ENCODE measurements at regions not wholly inside any gene's neighbourhood (a gene's known extent, or its start where the extent isn't known, plus 50 kb on each side); places are given as distances from the start of the nearest gene placed in this dataset.

DNA sequence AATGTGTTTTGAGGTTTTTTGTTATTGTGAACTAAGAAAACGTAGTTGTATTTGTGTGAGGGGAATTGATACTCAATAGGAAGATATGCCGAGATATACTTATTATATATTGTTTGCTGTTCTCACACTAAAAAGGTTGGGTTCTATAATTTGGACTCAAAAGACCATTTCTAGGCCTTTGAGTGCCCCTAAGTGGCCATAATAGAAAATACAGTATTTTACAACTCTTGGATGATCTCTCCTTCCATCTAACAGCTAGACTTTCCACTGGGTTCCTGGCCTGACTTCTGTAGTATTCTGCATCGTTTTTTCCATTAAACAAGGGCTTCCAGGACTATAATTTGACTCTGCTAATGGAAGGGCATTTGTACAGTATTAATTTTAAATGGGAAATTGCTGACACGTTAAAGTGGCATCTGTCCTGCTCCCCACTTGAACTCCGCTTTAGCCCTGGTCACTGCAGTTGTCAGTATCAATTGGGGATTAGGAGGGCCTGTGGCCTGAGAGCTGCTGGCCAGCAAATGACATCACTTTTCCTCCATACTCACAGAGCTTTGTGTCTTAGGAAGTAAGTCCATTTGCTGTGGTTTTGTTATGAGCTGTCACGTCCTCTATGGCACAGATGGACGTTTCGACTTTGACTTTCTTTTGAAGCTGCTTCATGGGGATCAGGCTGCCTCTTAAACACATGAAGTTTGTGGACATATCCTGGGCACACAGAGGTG, 176.9 kb downstream of the SLIT2 start:
- TF ChIP-seq, protein P1, sequence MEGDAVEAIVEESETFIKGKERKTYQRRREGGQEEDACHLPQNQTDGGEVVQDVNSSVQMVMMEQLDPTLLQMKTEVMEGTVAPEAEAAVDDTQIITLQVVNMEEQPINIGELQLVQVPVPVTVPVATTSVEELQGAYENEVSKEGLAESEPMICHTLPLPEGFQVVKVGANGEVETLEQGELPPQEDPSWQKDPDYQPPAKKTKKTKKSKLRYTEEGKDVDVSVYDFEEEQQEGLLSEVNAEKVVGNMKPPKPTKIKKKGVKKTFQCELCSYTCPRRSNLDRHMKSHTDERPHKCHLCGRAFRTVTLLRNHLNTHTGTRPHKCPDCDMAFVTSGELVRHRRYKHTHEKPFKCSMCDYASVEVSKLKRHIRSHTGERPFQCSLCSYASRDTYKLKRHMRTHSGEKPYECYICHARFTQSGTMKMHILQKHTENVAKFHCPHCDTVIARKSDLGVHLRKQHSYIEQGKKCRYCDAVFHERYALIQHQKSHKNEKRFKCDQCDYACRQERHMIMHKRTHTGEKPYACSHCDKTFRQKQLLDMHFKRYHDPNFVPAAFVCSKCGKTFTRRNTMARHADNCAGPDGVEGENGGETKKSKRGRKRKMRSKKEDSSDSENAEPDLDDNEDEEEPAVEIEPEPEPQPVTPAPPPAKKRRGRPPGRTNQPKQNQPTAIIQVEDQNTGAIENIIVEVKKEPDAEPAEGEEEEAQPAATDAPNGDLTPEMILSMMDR (IDR thresholded peaks at IDR 0.05; ENCODE audit: borderline replicate concordance, extremely low read depth, low read length, poor library complexity, severe bottlenecking) = peak; percentile 22
- no peak for TF ChIP-seq EZH2 (IDR thresholded peaks at IDR 0.05; ENCODE audit: borderline replicate concordance, low read depth, low read length, severe bottlenecking)

Data from DND-41 (cell line).